HG03025 (cell line): ENCODE measurements at regions not wholly inside any gene's neighbourhood (a gene's known extent, or its start where the extent isn't known, plus 50 kb on each side); places are given as distances from the start of the nearest gene placed in this dataset.
"Not testable (repeated sequence)": the region's sequence is repeated elsewhere in the genome, so short reads cannot be mapped to it uniquely, and the experiment has no call there.

Experiments used
- ATAC-seq: cut with Tn5 transposase; IDR thresholded peaks from one replicate; pipeline ENCODE4 v1.9.1; 2021; ENCODE audit warnings: mild to moderate bottlenecking, moderate library complexity; ENCODE audit not compliant: unreplicated experiment, low FRiP score

DNA sequence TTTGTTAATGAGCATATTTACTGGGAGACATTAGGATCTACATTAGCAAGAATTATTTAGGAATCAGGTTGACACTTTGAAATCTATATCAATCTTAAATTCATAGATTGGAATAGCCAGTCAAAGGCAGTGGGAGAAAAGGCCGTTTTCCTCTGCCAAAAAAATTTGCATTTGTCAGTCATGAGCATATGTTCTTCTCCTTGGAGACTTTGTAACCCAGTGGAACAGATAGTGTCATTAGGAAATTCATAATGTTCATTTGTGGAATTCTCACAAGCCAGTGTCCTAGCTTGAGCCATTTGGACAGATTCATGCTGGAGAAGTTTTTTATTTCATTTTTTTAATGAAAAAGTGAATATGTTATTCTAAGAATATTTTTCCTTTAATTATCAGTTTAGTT is 260.1 kb downstream of the OXSM start:
- no peak for ATAC-seq

DNA sequence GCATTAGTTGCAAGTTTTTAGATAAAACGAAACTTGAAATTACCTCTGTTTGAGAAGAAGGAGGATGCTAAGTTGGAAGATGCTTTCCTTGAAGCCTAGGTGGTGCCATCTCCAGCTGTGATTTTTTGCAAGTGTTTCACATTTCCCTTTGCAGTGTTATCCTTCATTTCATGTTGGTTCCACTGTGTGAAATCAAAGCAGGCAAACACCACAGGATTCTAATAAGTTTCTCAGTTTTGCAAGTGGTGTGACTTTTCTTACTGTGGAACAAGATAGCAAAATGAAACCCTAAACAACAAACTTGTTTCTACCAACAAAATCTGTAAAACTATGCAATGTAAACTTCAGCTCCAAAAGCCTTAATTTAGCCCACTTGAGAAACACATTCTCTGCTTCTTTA is 260.9 kb downstream of the OXSM start:
- ATAC-seq, result no peak

DNA sequence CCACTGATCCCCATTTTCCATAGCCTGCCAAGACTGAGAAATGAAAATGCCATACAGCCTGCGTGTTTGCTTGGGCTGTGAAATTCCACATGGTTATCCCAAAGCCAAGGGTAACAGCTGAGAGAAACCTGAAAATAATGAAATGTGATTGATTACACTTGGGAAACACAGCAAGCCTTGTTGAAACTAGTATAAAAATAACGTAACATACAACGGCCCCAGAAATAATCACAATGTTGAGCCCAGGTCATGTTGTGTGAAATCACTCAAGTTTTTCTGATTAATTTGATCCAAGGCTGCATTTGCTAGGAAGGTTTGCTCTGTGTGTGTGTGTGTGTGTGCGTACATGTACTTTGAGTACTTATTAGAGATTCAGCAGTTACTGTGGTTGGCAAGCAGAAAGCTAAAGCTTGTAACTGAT is 269.0 kb downstream of the OXSM start:
- no peak for ATAC-seq

DNA sequence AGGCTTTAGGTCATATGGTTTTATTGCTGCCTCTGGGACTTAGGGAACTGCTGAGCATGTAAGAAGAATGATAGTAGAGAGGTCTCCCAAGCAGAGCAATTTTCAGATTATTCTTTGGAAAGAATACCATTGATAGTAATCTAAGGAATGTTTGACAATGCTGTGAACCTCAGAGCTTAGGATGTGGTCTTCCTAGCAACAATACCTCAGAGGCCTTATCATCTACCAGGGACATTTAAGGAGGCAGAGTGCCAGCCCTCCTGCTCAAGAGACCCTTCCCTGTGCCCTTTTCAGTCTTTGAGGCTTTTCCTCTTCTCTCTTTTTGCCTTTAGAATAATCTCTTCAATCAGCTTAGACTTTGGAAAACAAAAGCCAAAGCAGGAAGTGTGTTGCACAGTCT is 272.1 kb downstream of the OXSM start:
- ATAC-seq, result no peak

DNA sequence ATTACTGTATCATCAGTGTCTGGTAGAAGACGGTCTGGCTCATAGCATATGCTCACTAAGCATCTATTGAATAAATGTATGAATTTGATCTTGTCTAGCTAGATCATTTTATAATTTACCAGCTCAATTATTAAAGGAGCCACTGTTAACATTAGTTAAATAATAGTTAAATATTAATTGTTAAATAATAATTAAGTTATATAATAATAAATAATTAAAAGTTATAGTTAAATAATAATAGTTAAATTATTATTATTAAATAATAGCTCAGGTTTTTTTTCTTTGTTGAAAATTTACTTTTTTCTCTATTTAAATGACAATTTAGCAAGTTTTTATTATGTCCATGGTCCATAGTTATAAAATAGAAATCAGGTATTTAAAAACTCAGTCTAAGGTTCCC is 274.4 kb downstream of the OXSM start:
- no peak for ATAC-seq

DNA sequence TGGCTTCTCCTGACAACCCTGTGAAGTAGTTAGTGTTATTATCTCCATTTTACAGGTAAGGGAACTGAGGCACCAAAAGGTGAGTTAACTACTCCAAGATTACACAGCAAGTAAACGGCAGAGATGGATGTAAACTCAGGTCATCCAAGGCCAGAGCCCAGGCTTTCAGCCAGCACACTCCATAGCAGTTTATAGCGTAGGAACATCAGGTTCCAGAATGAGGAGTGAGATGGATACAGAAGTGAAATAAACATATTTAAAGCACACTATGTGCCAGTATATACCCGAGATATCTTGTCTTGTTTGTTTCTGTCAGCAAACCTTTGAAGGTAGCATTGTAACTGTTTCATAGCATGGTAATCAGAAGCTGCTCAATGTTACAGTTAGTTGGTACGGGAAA is 279.0 kb downstream of the OXSM start:
- no peak for ATAC-seq

DNA sequence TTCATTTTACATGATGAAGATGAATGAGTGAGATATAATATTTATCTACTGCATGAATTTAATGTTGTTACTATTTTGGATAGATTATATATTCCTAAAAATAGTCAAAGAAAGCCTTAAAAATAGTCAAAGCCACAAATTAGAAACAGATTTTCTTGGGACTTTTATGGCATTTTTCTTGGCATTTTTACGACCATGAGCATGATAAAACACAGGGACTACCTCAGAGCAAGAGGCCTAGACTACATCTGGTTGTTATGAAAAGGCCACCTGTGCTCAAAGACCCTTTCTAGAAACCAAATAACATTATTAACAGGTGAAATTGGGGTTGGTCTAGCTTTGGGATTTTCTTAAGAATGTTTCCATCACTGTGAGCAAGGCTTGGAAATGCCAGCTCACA is 281.0 kb downstream of the OXSM start:
- ATAC-seq, result no peak

DNA sequence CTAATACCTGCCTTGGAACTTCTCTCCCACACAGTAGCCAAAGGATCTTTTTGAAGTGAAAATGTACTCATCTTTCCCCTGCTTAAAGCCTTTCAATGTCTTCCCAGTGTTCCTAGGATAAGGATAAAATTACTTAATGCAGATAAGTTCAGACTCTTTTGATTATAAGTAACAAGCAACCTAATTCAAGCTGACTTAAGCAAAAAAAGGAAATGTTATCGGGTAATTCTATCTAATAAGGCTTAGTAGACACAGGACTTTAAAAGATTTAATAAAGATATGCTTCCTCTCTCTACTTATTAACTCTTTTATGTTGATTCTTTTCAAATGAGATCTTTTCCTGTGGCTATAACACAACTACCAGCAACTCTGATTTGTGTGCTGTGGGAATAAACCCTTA is 284.2 kb downstream of the OXSM start:
- no peak for ATAC-seq

DNA sequence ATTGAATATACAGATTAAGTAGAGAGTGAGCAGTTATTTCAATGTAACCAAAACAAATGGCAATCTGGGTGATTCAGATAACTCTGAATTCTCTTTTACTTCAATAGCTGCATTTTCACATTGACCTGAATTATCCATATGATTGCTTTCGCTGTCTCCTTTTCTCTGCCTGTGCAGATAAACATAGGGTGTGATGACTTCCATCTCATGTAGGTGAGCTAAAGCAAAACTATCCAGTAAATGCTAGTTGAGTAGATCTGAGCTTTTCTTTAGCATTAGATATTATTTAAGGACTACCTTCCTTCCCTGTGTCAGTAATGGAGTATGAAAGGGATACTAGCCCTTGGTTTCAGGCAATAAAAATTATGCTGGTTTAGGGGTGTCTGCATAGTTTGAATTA is 288.6 kb downstream of the OXSM start:
- ATAC-seq, result no peak

DNA sequence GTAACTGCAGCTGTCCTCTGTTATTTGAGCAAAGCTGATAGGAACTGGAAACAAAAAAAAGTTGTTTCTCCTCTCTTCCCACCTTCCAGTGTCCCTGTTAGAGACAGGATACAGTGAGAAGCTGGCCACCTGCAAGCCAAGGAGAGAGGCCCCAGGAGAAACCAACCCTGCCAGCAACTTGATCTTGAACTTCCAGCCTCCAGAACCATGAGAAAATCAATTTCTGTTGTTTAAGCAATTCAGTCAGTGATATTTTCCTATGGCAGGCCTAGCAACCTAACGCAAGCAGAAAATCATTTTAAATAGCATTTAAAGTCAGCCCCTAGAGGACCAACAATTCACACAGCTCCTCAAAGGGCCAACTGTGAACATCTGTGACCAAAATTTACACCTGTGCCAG is 291.3 kb downstream of the OXSM start:
- no peak for ATAC-seq

DNA sequence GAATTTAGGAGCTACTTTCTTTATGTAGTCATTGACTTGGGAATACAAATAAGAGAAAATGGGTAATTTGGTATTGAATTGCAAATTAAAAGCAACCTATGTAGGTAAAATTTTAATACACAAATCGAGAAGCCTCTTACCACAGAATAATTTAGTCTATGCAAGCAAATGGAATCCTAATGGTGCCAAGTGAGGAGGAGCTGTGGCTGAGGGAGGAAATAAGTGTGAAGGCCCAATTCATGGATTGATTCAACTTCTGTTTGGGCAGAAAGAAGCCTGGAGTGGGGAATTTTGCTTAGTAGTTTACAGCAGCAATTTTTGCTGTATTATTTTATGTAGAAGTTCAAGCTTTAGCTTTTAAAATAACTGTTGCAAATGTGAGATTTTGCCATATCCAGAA is 291.9 kb downstream of the OXSM start:
- no peak for ATAC-seq

DNA sequence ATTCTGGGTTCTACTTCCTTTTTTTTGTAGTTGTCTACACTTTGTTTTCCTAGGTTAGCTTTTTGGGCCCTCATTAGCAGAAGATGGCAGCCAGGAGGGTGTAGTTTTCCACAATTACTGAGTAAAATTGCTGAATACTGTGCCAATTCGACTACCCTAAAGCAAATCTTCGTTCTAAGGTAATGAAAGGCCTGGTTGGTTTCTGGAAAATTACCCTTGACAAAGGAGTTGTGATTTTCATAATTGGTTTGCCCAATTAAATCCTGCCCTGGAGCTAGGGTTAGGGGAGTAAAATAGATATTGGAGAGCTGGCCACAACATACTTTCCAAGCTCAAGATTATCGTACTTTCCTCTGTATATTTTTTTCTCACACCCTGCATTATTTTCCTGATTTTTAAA is 293.0 kb downstream of the OXSM start:
- no peak for ATAC-seq

DNA sequence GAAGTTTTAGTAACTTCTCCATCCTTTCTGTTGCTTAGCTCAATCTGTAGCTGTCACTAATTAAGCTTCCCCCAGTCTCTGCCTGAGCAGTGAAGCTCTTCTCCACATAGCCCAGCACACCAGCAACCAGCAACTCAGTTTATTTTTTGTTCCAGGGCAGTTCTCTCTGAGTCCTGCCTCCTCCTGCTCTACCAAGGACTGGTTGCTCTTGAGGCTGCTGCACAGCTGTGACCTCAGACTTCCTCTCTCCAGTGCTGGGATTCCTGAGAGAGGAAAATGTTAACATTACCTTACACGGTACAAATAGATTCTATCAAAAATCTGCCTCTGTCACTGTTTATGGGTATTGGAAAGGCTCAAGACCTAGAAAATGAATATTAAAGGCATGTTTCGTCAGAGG is 294.7 kb downstream of the OXSM start:
- no peak for ATAC-seq

DNA sequence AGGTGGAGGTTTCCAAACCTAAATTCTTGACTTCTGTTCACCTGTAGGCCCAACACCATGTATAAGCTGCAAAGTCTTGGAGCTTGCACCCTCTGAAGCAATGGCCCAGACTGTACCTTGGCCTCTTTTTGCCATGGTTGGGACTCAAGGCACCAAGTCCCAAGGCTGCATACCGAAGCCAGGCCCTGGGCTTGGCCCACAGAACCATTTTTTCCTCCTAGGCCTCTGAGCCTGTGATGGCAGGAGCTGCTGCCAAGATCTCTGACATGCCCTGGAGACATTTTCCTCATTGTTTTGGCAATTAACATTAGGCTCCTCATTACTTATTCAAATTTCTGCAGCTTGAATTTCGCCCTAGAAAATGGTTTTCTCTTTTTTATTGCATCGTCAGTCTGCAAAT is 297.9 kb downstream of the OXSM start:
- ATAC-seq, result no peak

DNA sequence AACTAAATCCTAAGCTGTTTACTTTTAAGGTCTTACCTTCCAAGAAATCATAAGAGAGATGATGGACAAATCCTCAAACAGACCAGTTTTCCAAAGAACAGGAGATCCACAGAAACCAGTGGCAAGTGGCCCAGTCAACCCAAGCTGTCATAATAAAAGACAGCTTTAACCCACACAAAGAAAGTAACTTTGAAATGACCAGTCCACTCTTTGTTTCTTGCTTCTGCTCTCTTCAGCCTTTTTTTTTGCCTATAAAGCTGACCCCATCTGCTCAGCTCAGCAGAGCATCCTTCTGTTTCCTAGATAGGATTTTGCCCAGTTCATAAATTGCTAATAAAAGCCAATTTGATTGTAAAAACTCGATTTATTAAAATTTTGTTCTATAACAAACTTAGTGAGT is 299.4 kb downstream of the OXSM start:
- no peak for ATAC-seq

DNA sequence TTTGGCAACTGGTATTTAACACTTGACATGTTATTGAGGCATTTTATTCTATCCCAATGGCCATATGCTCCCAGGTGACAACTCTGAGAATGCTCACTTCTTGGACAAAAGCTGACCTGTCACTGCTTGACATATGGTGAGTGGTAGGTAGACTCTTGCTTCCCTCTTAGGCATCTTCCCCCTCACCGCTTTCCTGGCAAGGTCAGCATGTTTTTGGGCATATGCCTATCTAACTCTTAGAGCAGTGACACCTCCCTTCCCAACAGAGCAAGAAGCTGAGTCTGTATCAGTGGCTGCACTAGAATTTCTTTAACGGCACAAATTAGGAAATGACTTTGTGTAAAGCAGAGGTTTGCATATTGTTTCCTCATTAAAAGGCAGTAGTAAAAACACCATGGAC is 300.7 kb downstream of the OXSM start:
- no peak for ATAC-seq

DNA sequence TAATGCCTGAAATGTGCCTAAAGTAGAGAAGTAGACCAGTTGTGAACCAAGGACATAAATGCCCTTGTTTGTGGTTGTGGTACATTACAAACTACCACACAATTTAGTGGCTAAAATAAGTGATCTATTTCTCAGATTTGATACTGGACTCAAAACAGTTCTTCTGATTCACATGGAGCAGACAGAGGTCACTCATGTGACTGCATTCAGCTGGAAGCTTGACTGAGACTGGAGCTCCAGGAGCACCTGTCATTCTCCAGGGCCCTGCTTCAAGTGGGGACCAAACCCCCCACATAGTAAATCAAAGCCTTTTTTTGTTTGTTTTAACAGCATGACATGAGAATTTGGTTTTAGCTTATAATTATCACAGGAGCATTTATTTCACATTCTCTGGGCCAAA is 301.2 kb downstream of the OXSM start:
- ATAC-seq, result no peak

DNA sequence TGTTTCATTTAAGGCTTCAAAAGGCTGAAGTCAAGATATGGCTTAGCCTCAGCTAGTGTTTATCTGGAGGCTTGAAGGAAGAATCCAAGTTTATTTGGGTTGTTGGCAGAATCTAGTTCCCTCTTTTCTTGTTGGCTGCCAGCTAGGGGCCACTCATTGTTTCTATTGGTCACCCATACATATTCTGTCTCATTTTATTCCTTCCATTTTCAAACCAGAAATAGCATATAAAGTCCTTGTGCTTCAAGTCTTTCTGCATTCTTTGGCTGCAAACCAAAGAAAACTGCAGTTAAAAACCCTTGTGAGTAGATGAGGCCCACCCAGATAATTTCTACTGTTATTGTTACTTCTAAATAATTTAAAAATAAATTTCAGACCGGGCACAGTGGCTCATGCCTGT is 301.7 kb downstream of the OXSM start:
- ATAC-seq, result no peak

DNA sequence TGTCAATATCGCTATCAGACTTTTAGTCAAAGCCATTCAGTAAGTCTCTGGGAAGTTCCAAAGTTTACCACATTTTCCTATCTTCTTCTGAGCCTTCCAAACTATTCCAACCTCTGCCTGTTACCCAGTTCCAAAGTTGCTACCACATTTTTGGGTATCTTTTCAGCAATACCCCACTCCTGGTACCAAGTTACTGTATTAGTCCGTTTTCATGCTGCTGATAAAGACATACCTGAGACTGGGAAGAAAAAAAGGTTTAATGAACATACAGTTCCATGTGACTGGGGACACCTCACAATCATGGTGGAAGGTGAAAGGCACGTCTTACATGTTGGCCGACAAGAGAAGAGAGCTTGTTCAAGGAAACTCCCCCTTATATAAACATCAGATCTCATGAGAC is 307.2 kb downstream of the OXSM start:
- ATAC-seq, result not testable (repeated sequence)

DNA sequence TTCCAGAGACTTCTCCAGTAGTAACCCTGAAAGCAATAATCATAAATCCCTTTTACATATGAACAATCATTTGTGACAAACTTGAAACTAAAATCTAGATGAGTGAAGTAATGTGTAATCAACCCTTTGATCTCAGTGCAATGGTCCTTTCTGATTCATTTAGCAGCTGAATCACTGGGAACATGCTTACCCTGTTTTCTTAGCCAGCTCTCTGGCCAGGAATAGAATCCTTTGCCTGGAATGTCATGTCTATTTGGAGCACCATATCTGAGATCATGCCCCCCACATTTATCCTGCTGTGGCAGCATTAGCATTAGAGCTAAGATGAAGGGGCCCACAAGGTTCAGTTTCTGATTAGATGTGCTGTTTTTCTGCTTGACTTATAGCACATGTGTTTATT is 309.8 kb downstream of the OXSM start:
- ATAC-seq, result no peak

DNA sequence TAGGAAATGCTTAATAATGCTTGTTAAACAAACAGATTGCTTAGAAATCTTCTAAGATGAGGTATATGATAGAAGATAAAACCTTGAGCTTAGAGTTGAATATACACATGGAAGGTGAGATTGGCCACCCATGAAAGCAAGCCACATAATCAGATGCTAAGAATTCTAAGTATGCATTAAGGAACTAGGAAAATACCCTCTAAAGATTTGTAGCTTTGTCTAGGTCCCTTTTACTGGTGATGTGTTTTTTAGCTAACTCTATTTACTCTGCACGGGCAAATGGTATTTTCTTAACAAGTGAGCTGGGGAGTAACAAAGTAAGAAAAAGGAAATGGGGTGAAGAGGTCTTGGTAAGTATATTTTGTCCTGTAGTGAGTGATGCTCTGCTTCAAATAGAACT is 310.3 kb downstream of the OXSM start:
- no peak for ATAC-seq

DNA sequence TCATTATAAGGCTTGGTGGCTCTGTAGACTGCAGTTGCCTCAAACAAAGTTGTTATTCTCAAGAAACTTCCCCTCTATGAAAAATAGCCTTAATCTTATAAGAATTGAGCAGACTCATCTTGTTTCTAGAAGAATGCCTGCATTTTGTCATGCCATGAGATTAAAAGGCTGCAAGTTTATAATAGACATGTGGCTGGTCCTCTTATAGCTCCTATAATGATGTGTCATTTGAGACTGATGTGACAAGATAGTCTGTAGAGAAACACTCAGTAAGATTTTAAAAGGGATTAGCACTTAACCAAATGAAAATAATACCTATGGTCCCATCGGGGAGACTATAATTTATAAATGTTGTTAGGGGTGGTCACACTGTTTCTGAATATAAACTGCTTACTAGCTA is 312.5 kb downstream of the OXSM start:
- ATAC-seq, result no peak

DNA sequence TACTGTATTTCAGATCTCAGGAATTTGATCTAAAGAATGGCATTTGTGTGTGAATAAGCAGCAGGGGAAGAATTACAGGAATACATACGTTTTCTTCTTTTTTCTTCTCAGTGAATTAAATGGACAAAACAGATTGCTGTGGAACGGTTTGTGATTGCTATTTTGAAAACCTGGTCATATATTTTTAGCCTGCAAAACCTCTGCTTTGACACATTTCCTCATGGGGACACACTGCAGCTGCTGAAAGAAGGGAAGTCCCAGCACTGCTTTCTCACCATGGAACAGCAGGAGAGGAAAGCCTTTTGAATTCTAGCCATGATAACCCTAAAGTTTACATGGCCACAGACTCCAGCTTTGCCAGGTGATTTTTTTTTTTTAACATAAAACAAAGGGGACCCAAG is 315.0 kb downstream of the OXSM start:
- no peak for ATAC-seq

DNA sequence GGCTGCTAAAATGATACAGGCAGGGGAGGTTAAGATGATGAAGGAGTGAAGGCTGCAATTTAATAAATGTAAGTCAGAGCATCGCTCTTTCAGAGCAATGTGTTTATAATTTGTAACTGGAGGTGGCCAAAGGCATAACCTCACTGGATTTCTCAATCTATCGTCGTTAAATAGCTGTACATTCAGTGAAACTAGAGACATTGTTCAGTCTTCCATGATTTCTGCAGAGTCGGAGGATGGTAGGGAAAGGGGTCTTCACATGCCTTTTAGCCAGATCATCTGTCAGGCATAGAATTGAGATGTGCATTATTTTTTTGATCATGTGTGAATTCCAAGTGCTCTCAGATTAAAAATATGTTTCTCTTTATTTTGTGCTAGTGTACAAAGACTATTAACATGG is 315.4 kb downstream of the OXSM start:
- no peak for ATAC-seq
